Caki2 (cell line): ENCODE measurements at regions not wholly inside any gene's neighbourhood (a gene's known extent, or its start where the extent isn't known, plus 50 kb on each side); places are given as distances from the start of the nearest gene placed in this dataset.
"Not testable (repeated sequence)": the region's sequence is repeated elsewhere in the genome, so short reads cannot be mapped to it uniquely, and the experiment has no call there.

Experiments used
- DNase-seq: peaks from one replicate; pipeline ENCODE4 v3.0.0-alpha.2; 2015; ENCODE audit warnings: low read depth
- in situ Hi-C: cut with HindIII; loops from 2 replicates; pipeline ENCODE4 v1.10.0; 2016; ENCODE audit warnings: low sequenced_read_pairs, low pct_unique_long_range_greater_than_20kb, mixed read lengths

DNA sequence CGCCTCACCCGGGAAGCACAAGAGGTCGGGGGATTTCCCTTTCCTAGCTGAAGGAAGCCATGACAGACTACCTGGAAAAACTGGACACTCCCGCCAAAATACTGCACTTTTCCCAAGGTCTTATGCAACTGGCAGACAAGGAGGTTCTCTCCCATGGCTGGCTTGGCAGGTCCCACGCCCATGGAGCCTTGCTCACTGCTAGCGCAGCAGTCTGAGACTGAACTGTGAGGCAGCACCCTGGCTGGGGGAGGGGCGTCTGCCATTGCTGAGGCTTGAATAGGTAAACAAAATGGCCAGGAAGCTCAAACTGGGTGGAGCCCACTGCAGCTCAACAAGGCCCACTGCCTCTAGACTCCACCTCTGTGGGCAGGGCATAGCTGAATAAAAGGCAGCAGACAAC lies 92.1 kb downstream of the C4BPA start:
- DNase-seq, in situ Hi-C loops: not testable (repeated sequence)

DNA sequence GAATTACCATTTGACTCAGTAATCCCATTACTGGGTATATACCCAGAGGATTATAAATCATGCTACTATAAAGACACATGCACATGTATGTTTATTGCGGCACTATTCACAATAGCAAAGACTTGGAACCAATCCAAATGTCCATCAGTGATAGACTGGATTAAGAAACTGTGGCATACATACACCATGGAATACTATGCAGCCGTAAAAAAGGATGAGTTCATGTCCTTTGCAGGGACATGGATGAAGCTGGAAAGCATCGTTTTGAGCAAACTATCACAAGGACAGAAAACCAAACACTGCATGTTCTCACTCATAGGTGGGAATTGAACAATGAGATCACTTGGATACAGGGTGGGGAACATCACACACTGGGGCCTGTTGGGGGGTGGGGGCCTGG lies 97.5 kb downstream of the C4BPA start:
- in situ Hi-C loops, DNase-seq: not testable (repeated sequence)

DNA sequence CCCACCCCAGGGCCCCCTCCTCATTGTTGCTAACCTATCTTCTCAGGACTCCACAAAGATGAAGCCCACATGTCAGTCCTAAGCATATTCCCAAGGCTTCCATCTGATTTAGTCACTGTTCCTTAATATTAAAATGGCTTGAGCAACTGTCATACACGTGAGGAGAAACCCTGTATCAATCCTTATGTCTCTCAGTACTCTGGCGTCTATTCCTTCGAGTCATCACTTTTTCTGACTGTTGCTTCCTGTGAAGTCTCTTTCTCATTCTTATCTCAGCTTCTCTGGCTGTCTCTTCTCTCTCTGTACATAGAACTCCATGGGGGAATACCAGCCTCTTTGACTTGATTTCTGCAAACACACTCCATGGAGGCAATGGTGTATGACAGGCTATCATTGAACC lies 98.4 kb downstream of the C4BPA start:
- in situ Hi-C loops, result no loop called here
- DNase-seq, result no peak

GRCh38 chr1:207203541-207203940 lies 99.5 kb downstream of the C4BPA start:
- in situ Hi-C loops, result no loop called here
- DNase-seq, result no peak

DNA sequence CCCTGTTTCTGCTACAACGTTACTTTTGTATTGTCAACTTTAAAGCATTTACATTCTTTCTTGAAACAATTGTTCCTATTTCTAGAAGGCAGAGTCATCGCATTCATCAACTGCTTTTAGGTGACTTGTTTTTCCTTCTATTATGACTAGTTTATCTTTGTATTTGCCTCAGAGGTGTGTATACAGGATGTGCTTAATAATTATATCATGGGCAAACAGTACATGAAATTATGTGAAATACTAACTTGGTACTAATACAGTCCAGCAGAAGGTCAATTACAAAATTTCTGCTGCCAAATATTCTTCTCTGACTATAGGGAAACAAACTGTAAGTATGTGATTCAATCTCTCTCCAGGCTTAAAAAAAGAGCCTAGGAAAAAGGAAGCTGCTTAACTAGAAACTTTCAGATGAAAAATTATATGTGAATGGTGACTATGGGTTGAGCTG lies 101.6 kb downstream of the C4BPA start:
- in situ Hi-C loops, result no loop called here
- no peak for DNase-seq

- in situ Hi-C loops, DNase-seq: not testable (repeated sequence)
Measured at GRCh38 chr1:207208691-207209090, 104.7 kb downstream of the C4BPA start.

- in situ Hi-C loops, result no loop called here
- DNase-seq, result no peak
Measured at GRCh38 chr1:207214453-207214852, 107.0 kb upstream of the CD55 start.

DNA sequence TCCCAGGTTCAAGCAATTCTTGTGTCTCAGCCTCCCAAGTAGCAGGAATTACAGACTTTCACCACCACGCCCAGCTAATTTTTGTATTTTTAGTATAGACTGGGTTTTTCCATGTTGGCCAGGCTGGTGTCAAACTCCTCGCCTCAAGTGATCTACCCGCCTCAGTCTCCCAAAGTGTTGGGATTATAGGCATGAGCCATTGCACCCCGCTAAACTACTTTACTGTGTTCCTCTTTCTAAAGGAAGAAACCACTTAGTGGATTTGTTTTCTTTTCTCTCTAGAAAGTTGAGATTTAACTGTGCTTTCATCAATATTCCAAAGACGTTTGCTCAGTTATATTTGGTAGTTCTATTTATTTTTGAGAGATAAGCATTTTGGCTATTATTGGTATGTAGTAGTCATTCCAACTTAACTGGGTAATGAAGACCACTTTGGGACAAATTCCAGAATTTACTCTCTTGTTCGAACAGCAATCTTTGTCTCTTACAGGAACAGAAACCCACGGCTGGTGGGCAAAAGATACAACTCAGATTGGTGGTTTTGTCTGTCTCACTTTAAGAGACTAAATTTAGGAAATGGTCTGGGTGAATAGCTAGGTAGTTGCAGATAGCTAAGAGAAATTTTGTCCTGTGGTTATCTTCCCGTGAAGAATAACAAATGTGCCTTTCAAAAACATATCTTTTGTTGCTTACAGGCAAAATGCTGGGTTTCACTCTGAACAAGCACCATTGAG lies 103.5 kb upstream of the CD55 start:
- in situ Hi-C loops, result no loop called here
- DNase-seq, result no peak

GRCh38 chr1:207218512-207219362 lies 102.7 kb upstream of the CD55 start:
- DNase-seq, result no peak
- in situ Hi-C loops, result no loop called here

DNA sequence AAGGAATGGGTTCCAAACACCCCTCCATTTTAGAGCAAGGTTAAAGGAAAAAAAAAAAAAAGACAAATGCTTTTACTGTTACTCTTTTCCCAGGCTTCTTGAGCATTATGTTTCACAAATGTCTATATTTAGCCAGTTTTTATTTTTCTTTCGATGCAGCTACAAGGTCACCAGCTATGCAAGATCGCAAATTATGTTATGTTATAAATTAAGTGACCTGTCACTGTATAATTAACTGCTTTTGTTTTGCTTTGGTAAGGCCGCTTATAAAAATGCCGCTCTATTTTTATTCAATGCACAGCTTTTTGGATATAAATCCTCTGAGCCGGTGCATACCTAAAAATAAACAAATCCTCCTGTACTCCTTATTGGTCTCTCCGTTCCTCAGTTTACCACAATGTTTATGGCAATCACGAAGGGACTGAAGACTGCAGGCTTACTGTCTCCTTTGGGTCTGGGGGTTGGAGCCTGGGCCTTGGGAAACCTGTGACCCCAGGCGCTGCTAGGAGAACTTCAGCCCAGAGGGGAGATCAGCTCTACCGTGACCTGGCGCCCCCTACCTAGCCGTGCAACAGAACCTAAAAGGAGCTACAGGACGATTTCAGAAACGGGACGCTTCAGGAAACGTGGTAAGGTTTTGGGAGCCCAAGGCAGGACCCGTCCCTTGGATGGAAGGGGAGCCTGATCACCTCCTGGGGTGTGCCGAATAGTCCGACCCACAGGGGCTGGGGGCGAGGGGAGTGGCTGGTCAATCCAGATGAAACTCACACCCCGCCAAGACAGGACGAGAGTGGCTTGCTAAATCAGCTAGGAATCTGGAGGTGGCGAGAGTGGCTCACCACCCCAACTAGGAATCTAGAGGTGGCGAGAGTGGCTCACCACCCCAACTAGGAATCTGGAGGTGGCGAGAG lies 101.2 kb upstream of the CD55 start:
- in situ Hi-C loops, result no loop called here
- DNase-seq, result no peak

- DNase-seq, result no peak
- in situ Hi-C loops, result no loop called here
Measured at GRCh38 chr1:207221934-207222351, 99.5 kb upstream of the CD55 start.

GRCh38 chr1:207223162-207223561 lies 98.3 kb upstream of the CD55 start:
- no peak for DNase-seq
- in situ Hi-C loops, result no loop called here

DNA sequence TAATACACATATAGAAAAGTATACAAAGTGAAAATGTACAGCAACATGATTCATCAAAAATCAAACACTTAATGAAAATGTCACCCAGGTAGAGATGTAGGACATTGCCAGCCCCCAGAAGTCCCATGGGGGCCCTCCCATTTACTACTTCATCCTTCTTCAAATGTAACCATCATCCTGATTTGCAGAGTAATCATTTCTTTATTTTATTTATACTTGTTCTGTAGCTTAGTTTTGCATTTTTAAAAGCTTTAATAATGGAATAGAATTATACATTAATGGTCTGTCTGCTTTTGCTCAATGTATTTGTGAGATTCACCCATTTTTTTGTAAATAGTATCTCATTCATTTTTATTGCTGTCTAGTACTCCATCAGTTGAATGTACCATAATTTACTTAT lies 96.8 kb upstream of the CD55 start:
- no peak for DNase-seq
- in situ Hi-C loops, result no loop called here

DNA sequence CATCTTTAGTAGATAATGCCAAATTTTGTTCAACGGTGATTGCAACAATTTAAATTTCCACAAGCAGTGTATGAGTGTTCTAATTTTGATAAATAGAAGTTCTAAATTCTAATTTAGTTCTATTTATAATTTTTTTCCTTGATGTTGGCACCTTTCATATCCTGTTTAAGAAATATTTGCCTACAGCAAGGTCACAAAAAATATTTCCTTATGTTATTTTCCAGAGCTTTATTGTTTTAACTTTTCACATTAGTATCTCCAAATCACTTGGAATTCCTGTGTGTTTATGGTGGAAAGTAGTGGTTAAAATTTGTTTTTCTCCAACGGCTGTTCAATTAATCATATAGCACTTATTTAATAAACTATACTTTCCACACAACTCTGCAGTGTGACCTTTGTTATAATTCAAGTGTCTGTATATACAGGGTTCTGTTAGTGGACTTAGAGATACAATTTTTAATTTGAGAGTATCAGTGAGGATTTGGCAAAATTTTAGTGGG lies 94.3 kb upstream of the CD55 start:
- DNase-seq, result no peak
- in situ Hi-C loops, result no loop called here

GRCh38 chr1:207228987-207229386 lies 92.5 kb upstream of the CD55 start:
- in situ Hi-C loops, result no loop called here
- DNase-seq, result no peak

- no peak for DNase-seq
- in situ Hi-C loops, result no loop called here
Measured at GRCh38 chr1:207230441-207230840, 91.0 kb upstream of the CD55 start.

- no peak for DNase-seq
- in situ Hi-C loops, result no loop called here
Measured at GRCh38 chr1:207234690-207235089, 86.8 kb upstream of the CD55 start.

DNA sequence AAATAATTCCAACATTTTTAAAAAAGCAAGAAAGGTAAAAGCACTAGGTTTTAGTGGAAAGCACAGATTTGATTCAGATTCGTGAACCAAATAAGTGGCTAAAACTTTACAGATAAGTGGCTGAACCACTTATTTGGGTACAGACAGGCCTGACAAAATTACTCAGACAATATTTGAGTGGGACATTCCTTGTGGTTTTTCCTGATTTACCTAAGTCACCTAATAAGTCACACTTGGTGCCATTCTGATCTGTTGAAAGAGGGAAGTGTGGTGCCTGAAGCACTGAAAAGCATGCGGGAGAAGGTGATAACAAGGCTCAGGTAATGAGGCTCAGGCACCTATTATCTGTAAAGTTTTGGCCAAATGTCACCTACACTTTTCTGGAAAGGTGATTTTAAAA lies 81.6 kb upstream of the CD55 start:
- peak; percentile 48 for DNase-seq
- in situ Hi-C loops, result no loop called here
